ENCODE measurements at regions not wholly inside any gene's neighbourhood (a gene's known extent, or its start where the extent isn't known, plus 50 kb on each side); places are given as distances from the start of the nearest gene placed in this dataset.

DNA sequence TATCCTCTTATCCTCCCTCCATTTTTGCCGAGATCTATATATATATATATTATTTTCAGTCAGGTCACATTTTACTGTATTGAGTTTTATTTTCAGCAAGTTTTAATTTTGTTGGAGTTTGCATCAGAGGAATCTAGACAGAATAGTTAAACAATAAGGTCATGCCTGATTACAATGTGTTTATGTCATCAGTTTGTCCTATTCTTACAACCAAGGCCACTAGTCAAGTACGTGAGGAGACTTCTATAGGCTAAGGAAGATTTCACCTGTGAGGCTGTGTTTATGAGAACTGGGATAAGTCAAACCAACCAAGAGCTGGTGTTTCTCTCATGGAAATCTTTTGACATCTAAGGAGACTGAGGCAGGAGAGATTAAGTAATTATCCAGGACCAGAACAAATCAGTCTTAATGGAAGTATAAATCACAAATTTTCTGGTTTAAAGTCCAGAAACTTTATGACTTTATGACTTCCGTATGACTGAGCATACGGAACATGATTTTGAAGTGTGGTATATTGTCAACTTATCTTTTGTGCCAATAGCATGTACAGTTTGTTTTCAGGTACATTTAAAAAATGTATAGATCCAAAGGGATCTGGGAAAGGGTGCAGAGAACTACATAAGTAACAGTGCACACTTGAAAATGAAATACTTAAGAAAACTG, 100.0 kb upstream of the DTNA start:
- H3K27me3 ChIP-seq (ENCODE audit: control insufficient read depth, insufficient read depth, low read length), result no peaks in the 10 kb centered on the region
- no peak overlapping the region for H3K27ac ChIP-seq (ENCODE audit: low read depth, low read length)
- no peak overlapping the region for H3K4me3 ChIP-seq (ENCODE audit: low read depth, low read length)
- H3K9me3 ChIP-seq (ENCODE audit: control insufficient read depth, insufficient read depth, low read length), result no peaks in the 10 kb centered on the region
- H3K36me3 ChIP-seq (ENCODE audit: control insufficient read depth, insufficient read depth, low read length), result peaks cover 6% of the 10 kb centered on the region
- DNase-seq (ENCODE audit: low read depth in 4 of 6, low spot score in 6 of 6), result no peak
- no peaks in the 10 kb centered on the region for H3K4me1 ChIP-seq (ENCODE audit: control insufficient read depth, insufficient read depth, low read length)
- no CpG with 5 or more reads among the region's 4 CpGs for WGBS (ENCODE audit: insufficient coverage)

DNA sequence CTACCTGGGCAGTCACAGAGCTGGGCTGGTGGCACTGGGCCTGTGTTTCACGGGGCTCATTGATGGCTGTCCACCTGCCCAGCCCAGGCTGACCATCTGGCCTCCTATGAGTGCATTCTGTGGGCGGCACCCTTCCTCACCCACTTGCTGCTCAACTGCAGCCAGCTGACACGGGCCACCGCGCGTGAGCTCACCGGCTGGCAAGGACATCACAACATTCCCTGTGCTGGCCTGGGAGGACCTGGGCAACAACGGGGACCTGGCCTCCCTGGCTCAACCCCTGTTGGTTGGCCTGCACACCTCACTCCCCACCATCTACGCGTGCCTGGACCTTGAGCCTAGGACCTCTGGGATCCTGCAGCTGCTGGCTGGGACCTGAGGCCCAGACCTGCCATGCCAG, 98.2 kb upstream of the DTNA start:
- WGBS (ENCODE audit: insufficient coverage), result 97% methylated on average over 10 of the region's 10 CpGs
- DNase-seq (ENCODE audit: low read depth in 4 of 6, low spot score in 6 of 6), result no peak
- Histone ChIP-seq H3K36me3 (ENCODE audit: control insufficient read depth, insufficient read depth, low read length) (peaks cover 6% of the 10 kb centered on the region), H3K4me3 (ENCODE audit: low read depth, low read length) (no peak overlapping the region), H3K27ac (ENCODE audit: low read depth, low read length) (no peak overlapping the region), H3K9me3 (ENCODE audit: control insufficient read depth, insufficient read depth, low read length) (no peaks in the 10 kb centered on the region), H3K27me3 (ENCODE audit: control insufficient read depth, insufficient read depth, low read length) (no peaks in the 10 kb centered on the region), H3K4me1 (ENCODE audit: control insufficient read depth, insufficient read depth, low read length) (no peaks in the 10 kb centered on the region)

GRCh38 chr18:34620258-34620861, 89.7 kb upstream of the DTNA start:
- Histone ChIP-seq H3K36me3 (ENCODE audit: control insufficient read depth, insufficient read depth, low read length) (no peaks in the 10 kb centered on the region), H3K4me1 (ENCODE audit: control insufficient read depth, insufficient read depth, low read length) (no peaks in the 10 kb centered on the region), H3K4me3 (ENCODE audit: low read depth, low read length) (no peak overlapping the region), H3K9me3 (ENCODE audit: control insufficient read depth, insufficient read depth, low read length) (no peaks in the 10 kb centered on the region), H3K27ac (ENCODE audit: low read depth, low read length) (no peak overlapping the region), H3K27me3 (ENCODE audit: control insufficient read depth, insufficient read depth, low read length) (no peaks in the 10 kb centered on the region)
- DNase-seq (ENCODE audit: low read depth in 4 of 6, low spot score in 6 of 6), result no peak
- 100% methylated on average over 1 of the region's 5 CpGs for WGBS (ENCODE audit: insufficient coverage)

- H3K9me3 ChIP-seq (ENCODE audit: control insufficient read depth, insufficient read depth, low read length), result no peaks in the 10 kb centered on the region
- WGBS (ENCODE audit: insufficient coverage), result no CpG with 5 or more reads among the region's 2 CpGs
- no peak overlapping the region for H3K27ac ChIP-seq (ENCODE audit: low read depth, low read length)
- no peaks in the 10 kb centered on the region for H3K4me1 ChIP-seq (ENCODE audit: control insufficient read depth, insufficient read depth, low read length)
- H3K36me3 ChIP-seq (ENCODE audit: control insufficient read depth, insufficient read depth, low read length), result no peaks in the 10 kb centered on the region
- H3K27me3 ChIP-seq (ENCODE audit: control insufficient read depth, insufficient read depth, low read length), result no peaks in the 10 kb centered on the region
- no peak overlapping the region for H3K4me3 ChIP-seq (ENCODE audit: low read depth, low read length)
- peak in 1 of 6 donors; percentile 65 for DNase-seq (ENCODE audit: low read depth in 4 of 6, low spot score in 6 of 6)
Measured at GRCh38 chr18:34623557-34623956, 86.5 kb upstream of the DTNA start.

DNA sequence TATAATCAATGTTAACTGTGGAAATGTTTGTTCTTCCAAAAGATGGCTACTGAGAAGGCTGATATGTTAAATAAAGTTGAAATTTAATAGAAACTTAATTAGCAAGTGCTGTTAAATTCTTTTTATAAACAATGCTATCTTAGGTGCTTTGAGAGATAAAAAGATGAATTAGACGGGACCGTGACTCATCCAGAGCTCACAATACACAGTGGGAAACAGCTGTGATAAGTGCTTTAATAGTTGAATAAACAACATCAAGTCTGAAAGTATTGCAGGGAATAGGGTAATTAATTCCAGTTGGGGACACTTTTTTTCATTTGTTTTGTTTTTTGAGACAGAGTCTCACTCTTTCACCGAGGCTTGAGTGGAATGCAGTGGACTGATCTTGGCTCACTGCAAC, 85.5 kb upstream of the DTNA start:
- no peak overlapping the region for H3K4me3 ChIP-seq (ENCODE audit: low read depth, low read length)
- no peak overlapping the region for H3K27ac ChIP-seq (ENCODE audit: low read depth, low read length)
- H3K36me3 ChIP-seq (ENCODE audit: control insufficient read depth, insufficient read depth, low read length), result no peaks in the 10 kb centered on the region
- H3K9me3 ChIP-seq (ENCODE audit: control insufficient read depth, insufficient read depth, low read length), result no peaks in the 10 kb centered on the region
- 63% methylated on average over 1 of the region's 3 CpGs for WGBS (ENCODE audit: insufficient coverage)
- DNase-seq (ENCODE audit: low read depth in 4 of 6, low spot score in 6 of 6), result peak in 1 of 6 donors; percentile 22
- H3K27me3 ChIP-seq (ENCODE audit: control insufficient read depth, insufficient read depth, low read length), result no peaks in the 10 kb centered on the region
- H3K4me1 ChIP-seq (ENCODE audit: control insufficient read depth, insufficient read depth, low read length), result no peaks in the 10 kb centered on the region

DNA sequence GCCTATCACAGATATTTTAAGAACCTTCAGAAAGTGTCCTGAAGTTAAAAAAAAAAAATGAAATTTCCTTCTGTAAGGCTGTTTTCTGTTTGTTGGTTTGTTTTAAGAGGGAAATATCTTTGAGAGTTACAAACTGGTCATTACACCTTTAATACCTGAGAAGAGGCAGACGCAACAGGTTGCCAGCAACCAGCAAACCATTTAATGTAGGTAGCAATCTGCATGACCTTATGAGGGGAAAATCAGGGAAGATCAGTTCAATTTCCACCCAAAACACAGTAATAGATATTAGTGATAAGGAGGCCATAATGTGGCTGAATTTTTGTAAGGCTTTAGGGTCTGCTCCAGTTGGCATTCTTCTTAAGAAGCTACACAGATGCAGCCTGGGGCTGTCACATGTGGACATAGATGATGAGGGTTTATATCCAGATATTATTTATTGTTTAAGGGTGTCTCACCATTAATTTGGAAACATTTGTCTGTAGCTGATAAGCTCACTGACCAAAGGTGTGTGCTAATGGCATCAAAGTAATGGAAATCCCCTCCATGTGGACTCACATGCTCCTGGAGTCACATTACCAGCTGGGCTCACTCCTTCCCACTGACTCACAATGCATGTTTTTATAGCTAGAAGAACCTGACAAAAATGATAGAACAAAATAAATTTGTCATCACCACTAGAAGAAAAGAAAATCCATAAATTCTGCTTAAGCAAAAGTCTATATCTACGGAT, 83.5 kb upstream of the DTNA start:
- H3K4me3 ChIP-seq (ENCODE audit: low read depth, low read length), result no peak overlapping the region
- H3K4me1 ChIP-seq (ENCODE audit: control insufficient read depth, insufficient read depth, low read length), result no peaks in the 10 kb centered on the region
- H3K27ac ChIP-seq (ENCODE audit: low read depth, low read length), result no peak overlapping the region
- no peaks in the 10 kb centered on the region for H3K27me3 ChIP-seq (ENCODE audit: control insufficient read depth, insufficient read depth, low read length)
- no peaks in the 10 kb centered on the region for H3K9me3 ChIP-seq (ENCODE audit: control insufficient read depth, insufficient read depth, low read length)
- no CpG with 5 or more reads among the region's 2 CpGs for WGBS (ENCODE audit: insufficient coverage)
- DNase-seq (ENCODE audit: low read depth in 4 of 6, low spot score in 6 of 6), result no peak
- H3K36me3 ChIP-seq (ENCODE audit: control insufficient read depth, insufficient read depth, low read length), result no peaks in the 10 kb centered on the region

- Histone ChIP-seq H3K9me3 (ENCODE audit: control insufficient read depth, insufficient read depth, low read length) (no peaks in the 10 kb centered on the region), H3K27me3 (ENCODE audit: control insufficient read depth, insufficient read depth, low read length) (no peaks in the 10 kb centered on the region), H3K4me3 (ENCODE audit: low read depth, low read length) (no peak overlapping the region), H3K36me3 (ENCODE audit: control insufficient read depth, insufficient read depth, low read length) (no peaks in the 10 kb centered on the region), H3K27ac (ENCODE audit: low read depth, low read length) (no peak overlapping the region), H3K4me1 (ENCODE audit: control insufficient read depth, insufficient read depth, low read length) (no peaks in the 10 kb centered on the region)
- no CpG with 5 or more reads among the region's 2 CpGs for WGBS (ENCODE audit: insufficient coverage)
- DNase-seq (ENCODE audit: low read depth in 4 of 6, low spot score in 6 of 6), result no peak
Measured at GRCh38 chr18:34627137-34627920, 82.8 kb upstream of the DTNA start.

- H3K4me1 ChIP-seq (ENCODE audit: control insufficient read depth, insufficient read depth, low read length), result no peaks in the 10 kb centered on the region
Measured at GRCh38 chr18:34631093-34631966, 78.8 kb upstream of the DTNA start.

DNA sequence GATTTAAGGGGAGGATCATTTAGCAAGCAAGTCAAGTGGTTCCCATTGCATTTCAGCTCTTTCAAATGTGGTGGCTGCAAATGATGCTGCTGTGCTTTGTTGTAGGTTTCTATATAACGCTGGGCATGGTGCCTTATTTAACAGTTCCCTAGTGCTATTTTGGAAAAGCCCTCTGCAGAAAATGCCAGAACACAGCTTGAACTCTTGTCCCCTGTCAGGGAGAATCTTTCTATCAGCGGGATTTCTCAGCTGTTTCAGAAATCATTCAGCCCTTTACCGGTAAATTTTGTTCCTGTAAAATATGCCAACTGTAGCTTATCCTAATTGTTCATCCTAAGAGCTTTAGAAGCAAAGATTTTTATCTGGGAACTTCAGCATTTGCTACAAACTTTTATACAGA, 77.8 kb upstream of the DTNA start:
- no peaks in the 10 kb centered on the region for H3K4me1 ChIP-seq (ENCODE audit: control insufficient read depth, insufficient read depth, low read length)
- H3K27me3 ChIP-seq (ENCODE audit: control insufficient read depth, insufficient read depth, low read length), result no peaks in the 10 kb centered on the region
- H3K36me3 ChIP-seq (ENCODE audit: control insufficient read depth, insufficient read depth, low read length), result no peaks in the 10 kb centered on the region
- H3K4me3 ChIP-seq (ENCODE audit: low read depth, low read length), result no peak overlapping the region
- peak in 3 of 6 donors; percentile 20 to 67 (median 58) for DNase-seq (ENCODE audit: low read depth in 4 of 6, low spot score in 6 of 6)
- H3K9me3 ChIP-seq (ENCODE audit: control insufficient read depth, insufficient read depth, low read length), result no peaks in the 10 kb centered on the region
- WGBS (ENCODE audit: insufficient coverage), result 8% methylated on average over 2 of the region's 3 CpGs
- no peak overlapping the region for H3K27ac ChIP-seq (ENCODE audit: low read depth, low read length)

More at GRCh38 chr18:34631093-34631966, 78.8 kb upstream of the DTNA start:
- Histone ChIP-seq H3K27ac (ENCODE audit: low read depth, low read length) (no peak overlapping the region), H3K9me3 (ENCODE audit: control insufficient read depth, insufficient read depth, low read length) (no peaks in the 10 kb centered on the region), H3K36me3 (ENCODE audit: control insufficient read depth, insufficient read depth, low read length) (no peaks in the 10 kb centered on the region), H3K27me3 (ENCODE audit: control insufficient read depth, insufficient read depth, low read length) (no peaks in the 10 kb centered on the region), H3K4me3 (ENCODE audit: low read depth, low read length) (no peak overlapping the region)
- WGBS (ENCODE audit: insufficient coverage), result no CpG with 5 or more reads among the region's 4 CpGs
- DNase-seq (ENCODE audit: low read depth in 4 of 6, low spot score in 6 of 6), result peak in 1 of 6 donors; percentile 34
